HepG2 (cell line): ENCODE measurements at regions not wholly inside any gene's neighbourhood (a gene's known extent, or its start where the extent isn't known, plus 50 kb on each side); places are given as distances from the start of the nearest gene placed in this dataset.
A peak's percentile ranks its signal among the peaks of the same experiment; 100 is the strongest.
"Not testable (repeated sequence)": the region's sequence is repeated elsewhere in the genome, so short reads cannot be mapped to it uniquely, and the experiment has no call there.

ENCODE experiments used
- ATAC-seq: fragments of 200-7000 bp; cut with Tn5 transposase; 3 replicates; pipeline ENCODE4 v1.9.1; 2020; ENCODE audit warnings: mild to moderate bottlenecking, moderate library complexity
- BruUV-seq: library from RNA; stranded (reverse); fragments of 400-500 nt; replicated peaks from 2 replicates; lab custom pipeline; 2021; lab: Mats Ljungman, UMichigan
- CTCF ChIA-PET: fragments of 300-600 bp; formaldehyde crosslinking; extraction: SDS; loops from one replicate; lab custom pipeline; 2021; ENCODE audit warnings: low total read pairs, inconsistent platforms, low intra/inter-chr PET ratio; lab: Yijun Ruan, JAX
- POLR2A ChIA-PET: fragments of 350-600 bp; sonication (Branson Sonifier 250); formaldehyde crosslinking; loops from one replicate; lab custom pipeline; 2020; ENCODE audit warnings: antibody characterized with exemption, inconsistent platforms; lab: Yijun Ruan, JAX
- DNase-seq: peaks from one replicate; pipeline ENCODE4 v3.0.0-alpha.2; 2015; ENCODE audit warnings: low spot score
- FAIRE-seq: peaks from 3 replicates; lab custom pipeline; 2011; peaks lifted over from hg19 to GRCh38; lab: Jason Lieb, UNC
- H2AFZ ChIP-seq: one replicate; pipeline ENCODE4 v1.6.1; 2011; ENCODE audit warnings: low read length, inconsistent platforms
- H3K27ac ChIP-seq: fragments of 300-600 bp; 3 replicates; pipeline ENCODE4 v1.8.0; 2011; ENCODE audit warnings: mixed run types, mild to moderate bottlenecking, mixed read lengths, low read length, inconsistent platforms; ENCODE audit not compliant: insufficient read depth; ENCODE audit errors: extremely low read length
- H3K27me3 ChIP-seq, 2 experiments: fragments of 200-600 bp in 1 of 2; 2 replicates in 1 of 2; 3 replicates in 1 of 2; pipeline versions ENCODE4 v1.6.0 to v1.8.0; 2011; ENCODE audit warnings: low read length in 2 of 2, mild to moderate bottlenecking in 2 of 2, moderate library complexity in 2 of 2, inconsistent platforms in 1 of 2; ENCODE audit not compliant: insufficient read depth in 2 of 2, control insufficient read depth in 1 of 2
- H3K36me3 ChIP-seq, 2 experiments: fragments of 200-600 bp in 1 of 2; replicated peaks in 1 of 2; 2 replicates in 1 of 2; 3 replicates in 1 of 2; pipeline versions ENCODE4 v1.5.1 to v1.8.0; 2011; ENCODE audit warnings: low read length in 2 of 2, inconsistent platforms in 1 of 2; ENCODE audit not compliant: insufficient read depth in 2 of 2, control insufficient read depth in 1 of 2
- H3K4me1 ChIP-seq: 2 replicates; pipeline ENCODE4 v1.5.1; 2012; ENCODE audit warnings: low read length, inconsistent platforms; ENCODE audit not compliant: insufficient read depth
- H3K4me2 ChIP-seq: 2 replicates; pipeline ENCODE4 v1.6.0; 2011; ENCODE audit warnings: low read depth, low read length, inconsistent platforms
- H3K4me3 ChIP-seq, 3 experiments: fragments of 200-600 bp in 1 of 3; sonication (generic), shearing (Covaris generic) in 1 of 3; replicated peaks in 1 of 3; 2 replicates each; pipeline ENCODE4 v1.5.1; 2011 to 2016; ENCODE audit warnings: low read length in 3 of 3, inconsistent platforms in 2 of 3, low read depth in 2 of 3, mild to moderate bottlenecking in 2 of 3, control low read depth in 1 of 3, mixed read lengths in 1 of 3; ENCODE audit not compliant: insufficient read depth in 1 of 3
- H3K79me2 ChIP-seq: one replicate; pipeline ENCODE4 v1.6.1; 2011; ENCODE audit warnings: low read length, inconsistent platforms; ENCODE audit not compliant: insufficient read depth
- H3K9ac ChIP-seq: 2 replicates; pipeline ENCODE4 v1.6.0; 2011; ENCODE audit warnings: mild to moderate bottlenecking, low read depth, low read length, inconsistent platforms; ENCODE audit not compliant: insufficient read depth
- H3K9me3 ChIP-seq: 2 replicates; pipeline ENCODE4 v1.5.1; 2012; ENCODE audit warnings: mild to moderate bottlenecking, low read length
- H4K20me1 ChIP-seq: 2 replicates; pipeline ENCODE4 v1.6.0; 2011; ENCODE audit warnings: inconsistent platforms, mild to moderate bottlenecking, low read length, moderate library complexity; ENCODE audit not compliant: insufficient read depth
- WGBS: methylation state at CpG from one replicate; pipeline ENCODE4 v1.1.6; 2017; ENCODE audit warnings: low lambda C conversion rate; 5-methylcytosine and 5-hydroxymethylcytosine counted together
- in situ Hi-C: cut with HindIII; loops from 2 replicates; pipeline ENCODE4 v1.10.0; 2017; ENCODE audit warnings: low pct_unique_long_range_greater_than_20kb; ENCODE audit not compliant: extremely low pct_ligation_motif_present
- intact Hi-C: fragments of 100-400 bp; cut with micrococcal nuclease; formaldehyde crosslinking; loops from one replicate; pipeline ENCODE4 v1.10.0; 2022; ENCODE audit not compliant: unreplicated experiment

GRCh38 chr2:88978446-88978845, 287.0 kb downstream of the RPIA start:
- in situ Hi-C loops, FAIRE-seq: not testable (repeated sequence)

GRCh38 chr2:88984079-88984478, 292.6 kb downstream of the RPIA start:
- intact Hi-C loops = not testable (repeated sequence)

More at GRCh38 chr2:88978446-88978845, 287.0 kb downstream of the RPIA start:
- H3K9ac ChIP-seq, DNase-seq, H3K4me1 ChIP-seq, H4K20me1 ChIP-seq, H3K36me3 ChIP-seq, H3K27ac ChIP-seq, H3K9me3 ChIP-seq, H2AFZ ChIP-seq, CTCF ChIA-PET, ATAC-seq, BruUV-seq, H3K4me3 ChIP-seq, H3K79me2 ChIP-seq, H3K4me2 ChIP-seq, POLR2A ChIA-PET, H3K27me3 ChIP-seq, intact Hi-C loops: not testable (repeated sequence)
- 11% methylated on average over 1 of the region's 1 CpG for WGBS

GRCh38 chr2:88986721-88987330, 295.4 kb downstream of the RPIA start:
- H3K27ac ChIP-seq, POLR2A ChIA-PET, H3K4me1 ChIP-seq, H3K4me3 ChIP-seq, H3K4me2 ChIP-seq, H3K79me2 ChIP-seq, CTCF ChIA-PET, intact Hi-C loops, in situ Hi-C loops, H4K20me1 ChIP-seq, H2AFZ ChIP-seq, H3K27me3 ChIP-seq, H3K36me3 ChIP-seq, H3K9ac ChIP-seq, H3K9me3 ChIP-seq, BruUV-seq, DNase-seq: not testable (repeated sequence)
- WGBS = 0% methylated on average over 3 of the region's 4 CpGs
- ATAC-seq (peak; percentile 66), FAIRE-seq (peak; percentile 43)

More at GRCh38 chr2:88984079-88984478, 292.6 kb downstream of the RPIA start:
- H3K27ac ChIP-seq, H3K27me3 ChIP-seq, H3K9ac ChIP-seq, H3K4me3 ChIP-seq, H3K4me2 ChIP-seq, H4K20me1 ChIP-seq, H3K79me2 ChIP-seq, H3K4me1 ChIP-seq, ATAC-seq, in situ Hi-C loops, BruUV-seq, H3K36me3 ChIP-seq, DNase-seq, H3K9me3 ChIP-seq, POLR2A ChIA-PET, CTCF ChIA-PET, FAIRE-seq, H2AFZ ChIP-seq: not testable (repeated sequence)
- WGBS = 8% methylated on average over 2 of the region's 2 CpGs

GRCh38 chr2:88988617-88989016, 297.1 kb downstream of the RPIA start:
- H3K4me3 ChIP-seq, H3K4me1 ChIP-seq, POLR2A ChIA-PET, H3K27ac ChIP-seq, BruUV-seq, H3K79me2 ChIP-seq, H2AFZ ChIP-seq, H3K4me2 ChIP-seq, CTCF ChIA-PET, H3K27me3 ChIP-seq, intact Hi-C loops, in situ Hi-C loops, DNase-seq, H3K9me3 ChIP-seq, H4K20me1 ChIP-seq, H3K36me3 ChIP-seq, FAIRE-seq, H3K9ac ChIP-seq, ATAC-seq: not testable (repeated sequence)
